Adrenal gland (tissue), 5 donors: ENCODE measurements at regions not wholly inside any gene's neighbourhood (a gene's known extent, or its start where the extent isn't known, plus 50 kb on each side); places are given as distances from the start of the nearest gene placed in this dataset.

Experiments
- CTCF ChIP-seq, 6 experiments: fragments of 450-650 bp in 4 of 6; fragments of 200-600 bp in 2 of 6; sonication (generic) in 1 of 6; IDR thresholded peaks; 1 replicate in 5 of 6; 2 replicates in 1 of 6; pipeline versions ENCODE4 v1.5.1 to v1.8.0; 2016 to 2021; ENCODE audit warnings: antibody characterized with exemption in 6 of 6, mild to moderate bottlenecking in 2 of 6, moderate library complexity in 1 of 6
- POLR2A ChIP-seq, 2 donors: fragments of 450-650 bp; IDR thresholded peaks; one replicate each; pipeline ENCODE4 v1.6.1; 2017; ENCODE audit warnings: antibody characterized with exemption in 2 of 2, mild to moderate bottlenecking in 2 of 2, moderate library complexity in 1 of 2
- donor health status: DM: no; HTN: no; CAD: no.

GRCh38 chr4:132284910-132285426 lies 864.1 kb upstream of the PCDH10 start:
- no peak for TF ChIP-seq POLR2A (IDR thresholded peaks at IDR 0.05)
- TF ChIP-seq CTCF (IDR thresholded peaks at IDR 0.05), result no peak
